ENCODE measurements at regions not wholly inside any gene's neighbourhood (a gene's known extent, or its start where the extent isn't known, plus 50 kb on each side); places are given as distances from the start of the nearest gene placed in this dataset.

- no peak for TF ChIP-seq CTCF (IDR thresholded peaks at IDR 0.05)
- TF ChIP-seq ATF3 (CRISPR knock-in tag; conservative IDR thresholded peaks at IDR 0.05) = no peak
- no peak for TF ChIP-seq ZNF263 (CRISPR knock-in tag; IDR thresholded peaks at IDR 0.05; ENCODE audit: low read depth)
- TF ChIP-seq CREB1 (CRISPR knock-in tag; IDR thresholded peaks at IDR 0.05) = no peak
- TF ChIP-seq, protein P1, sequence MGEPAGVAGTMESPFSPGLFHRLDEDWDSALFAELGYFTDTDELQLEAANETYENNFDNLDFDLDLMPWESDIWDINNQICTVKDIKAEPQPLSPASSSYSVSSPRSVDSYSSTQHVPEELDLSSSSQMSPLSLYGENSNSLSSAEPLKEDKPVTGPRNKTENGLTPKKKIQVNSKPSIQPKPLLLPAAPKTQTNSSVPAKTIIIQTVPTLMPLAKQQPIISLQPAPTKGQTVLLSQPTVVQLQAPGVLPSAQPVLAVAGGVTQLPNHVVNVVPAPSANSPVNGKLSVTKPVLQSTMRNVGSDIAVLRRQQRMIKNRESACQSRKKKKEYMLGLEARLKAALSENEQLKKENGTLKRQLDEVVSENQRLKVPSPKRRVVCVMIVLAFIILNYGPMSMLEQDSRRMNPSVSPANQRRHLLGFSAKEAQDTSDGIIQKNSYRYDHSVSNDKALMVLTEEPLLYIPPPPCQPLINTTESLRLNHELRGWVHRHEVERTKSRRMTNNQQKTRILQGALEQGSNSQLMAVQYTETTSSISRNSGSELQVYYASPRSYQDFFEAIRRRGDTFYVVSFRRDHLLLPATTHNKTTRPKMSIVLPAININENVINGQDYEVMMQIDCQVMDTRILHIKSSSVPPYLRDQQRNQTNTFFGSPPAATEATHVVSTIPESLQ (CRISPR knock-in tag; IDR thresholded peaks at IDR 0.05) = no peak
- TF ChIP-seq E2F5 (CRISPR knock-in tag; IDR thresholded peaks at IDR 0.05) = no peak
- TF ChIP-seq, protein P2, sequence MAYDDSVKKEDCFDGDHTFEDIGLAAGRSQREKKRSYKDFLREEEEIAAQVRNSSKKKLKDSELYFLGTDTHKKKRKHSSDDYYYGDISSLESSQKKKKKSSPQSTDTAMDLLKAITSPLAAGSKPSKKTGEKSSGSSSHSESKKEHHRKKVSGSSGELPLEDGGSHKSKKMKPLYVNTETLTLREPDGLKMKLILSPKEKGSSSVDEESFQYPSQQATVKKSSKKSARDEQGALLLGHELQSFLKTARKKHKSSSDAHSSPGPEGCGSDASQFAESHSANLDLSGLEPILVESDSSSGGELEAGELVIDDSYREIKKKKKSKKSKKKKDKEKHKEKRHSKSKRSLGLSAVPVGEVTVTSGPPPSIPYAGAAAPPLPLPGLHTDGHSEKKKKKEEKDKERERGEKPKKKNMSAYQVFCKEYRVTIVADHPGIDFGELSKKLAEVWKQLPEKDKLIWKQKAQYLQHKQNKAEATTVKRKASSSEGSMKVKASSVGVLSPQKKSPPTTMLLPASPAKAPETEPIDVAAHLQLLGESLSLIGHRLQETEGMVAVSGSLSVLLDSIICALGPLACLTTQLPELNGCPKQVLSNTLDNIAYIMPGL (CRISPR knock-in tag; IDR thresholded peaks at IDR 0.05) = no peak
- TF ChIP-seq FOXP1 (CRISPR knock-in tag; IDR thresholded peaks at IDR 0.05; ENCODE audit: borderline replicate concordance) = no peak
- TF ChIP-seq TEAD4 (CRISPR knock-in tag; IDR thresholded peaks at IDR 0.05) = no peak
- no peak for TF ChIP-seq SP1 (CRISPR knock-in tag; conservative IDR thresholded peaks at IDR 0.05)
These were observed 123.9 kb upstream of the SLIT3 start for GRCh38 chr5:169424670-169425378.

All from WTC11 (cell line).